Trophoblast cell (in vitro differentiated cells and primary cell): ENCODE measurements at regions not wholly inside any gene's neighbourhood (a gene's known extent, or its start where the extent isn't known, plus 50 kb on each side); places are given as distances from the start of the nearest gene placed in this dataset.

Experiments used
- DNase-seq, 2 donors: peaks; one replicate each; pipeline ENCODE4 v3.0.0-alpha.2; 2016
- H2AFZ ChIP-seq: 2 replicates; pipeline ENCODE4 v1.6.1; 2013; ENCODE audit warnings: low read length, moderate library complexity, mild to moderate bottlenecking; ENCODE audit not compliant: insufficient read depth, poor library complexity
- H2AK5ac ChIP-seq: 2 replicates; pipeline ENCODE4 v1.6.1; 2013; ENCODE audit warnings: mild to moderate bottlenecking, low read length
- H2BK120ac ChIP-seq: 2 replicates; pipeline ENCODE4 v1.6.1; 2013; ENCODE audit warnings: low read length, mild to moderate bottlenecking, moderate library complexity; ENCODE audit not compliant: insufficient read depth, poor library complexity
- H2BK12ac ChIP-seq: 2 replicates; pipeline ENCODE4 v1.6.1; 2013; ENCODE audit warnings: mild to moderate bottlenecking, low read length, moderate library complexity
- H2BK5ac ChIP-seq: 2 replicates; pipeline ENCODE4 v1.6.1; 2013; ENCODE audit warnings: low read length, low read depth, moderate library complexity, mild to moderate bottlenecking; ENCODE audit not compliant: poor library complexity
- H3K14ac ChIP-seq: 2 replicates; pipeline ENCODE4 v1.6.1; 2013; ENCODE audit warnings: mild to moderate bottlenecking, low read length
- H3K18ac ChIP-seq: 2 replicates; pipeline ENCODE4 v1.6.1; 2013; ENCODE audit warnings: mild to moderate bottlenecking, low read length
- H3K23ac ChIP-seq: 2 replicates; pipeline ENCODE4 v1.6.1; 2013; ENCODE audit warnings: low read length
- H3K27ac ChIP-seq: 2 replicates; pipeline ENCODE4 v1.5.1; 2013; ENCODE audit warnings: low read depth, mild to moderate bottlenecking, inconsistent platforms, low read length, moderate library complexity
- H3K27me3 ChIP-seq: 2 replicates; pipeline ENCODE4 v1.6.1; 2013; ENCODE audit warnings: inconsistent platforms, mild to moderate bottlenecking, low read length, moderate library complexity; ENCODE audit not compliant: insufficient read depth
- H3K36me3 ChIP-seq, 2 experiments: 1 replicate in 1 of 2; 2 replicates in 1 of 2; pipeline ENCODE4 v1.6.1; 2013; ENCODE audit warnings: low read length in 2 of 2, mild to moderate bottlenecking in 2 of 2, moderate library complexity in 1 of 2; ENCODE audit not compliant: insufficient read depth in 2 of 2, control insufficient read depth in 1 of 2
- H3K4ac ChIP-seq: 2 replicates; pipeline ENCODE4 v1.6.1; 2013; ENCODE audit warnings: low read depth, mild to moderate bottlenecking, low read length, moderate library complexity
- H3K4me1 ChIP-seq, 2 experiments: 1 replicate in 1 of 2; 2 replicates in 1 of 2; pipeline ENCODE4 v1.6.1; 2013; ENCODE audit warnings: low read length in 2 of 2, mild to moderate bottlenecking in 2 of 2, moderate library complexity in 1 of 2; ENCODE audit not compliant: insufficient read depth in 2 of 2, control insufficient read depth in 1 of 2
- H3K4me2 ChIP-seq: 2 replicates; pipeline ENCODE4 v1.6.1; 2013; ENCODE audit warnings: inconsistent platforms, mild to moderate bottlenecking, low read length, moderate library complexity
- H3K4me3 ChIP-seq: 2 replicates; pipeline ENCODE4 v1.5.1; 2013; ENCODE audit warnings: mild to moderate bottlenecking, low read depth, low read length, inconsistent platforms
- H3K79me1 ChIP-seq: one replicate; pipeline ENCODE4 v1.6.1; 2013; ENCODE audit warnings: low read length
- H3K79me2 ChIP-seq: 2 replicates; pipeline ENCODE4 v1.6.1; 2013; ENCODE audit warnings: low read length, mild to moderate bottlenecking; ENCODE audit not compliant: control insufficient read depth, insufficient read depth, poor library complexity
- H3K9ac ChIP-seq: 2 replicates; pipeline ENCODE4 v1.6.1; 2013; ENCODE audit warnings: mild to moderate bottlenecking, low read length
- H3K9me3 ChIP-seq: 2 replicates; pipeline ENCODE4 v1.6.1; 2013; ENCODE audit warnings: low read depth, mild to moderate bottlenecking, control low read depth, inconsistent platforms, low read length; ENCODE audit not compliant: insufficient read depth
- H4K12ac ChIP-seq: 2 replicates; pipeline ENCODE4 v1.6.1; 2013; ENCODE audit warnings: low read depth, mild to moderate bottlenecking, low read length, moderate library complexity
- H4K8ac ChIP-seq: 2 replicates; pipeline ENCODE4 v1.6.1; 2013; ENCODE audit warnings: low read depth, mild to moderate bottlenecking, low read length, moderate library complexity
- H4K91ac ChIP-seq: one replicate; pipeline ENCODE4 v1.6.1; 2013; ENCODE audit warnings: low read depth, mild to moderate bottlenecking, low read length, moderate library complexity
- WGBS: extraction: QIAGEN DNeasy Blood & Tissue Kit; methylation state at CpG from one replicate; pipeline ENCODE4 v1.1.7; 2013; ENCODE audit warnings: missing lambda C conversion rate; ENCODE audit not compliant: insufficient read length, insufficient coverage; ENCODE audit errors: extremely low coverage; 5-methylcytosine and 5-hydroxymethylcytosine counted together

DNA sequence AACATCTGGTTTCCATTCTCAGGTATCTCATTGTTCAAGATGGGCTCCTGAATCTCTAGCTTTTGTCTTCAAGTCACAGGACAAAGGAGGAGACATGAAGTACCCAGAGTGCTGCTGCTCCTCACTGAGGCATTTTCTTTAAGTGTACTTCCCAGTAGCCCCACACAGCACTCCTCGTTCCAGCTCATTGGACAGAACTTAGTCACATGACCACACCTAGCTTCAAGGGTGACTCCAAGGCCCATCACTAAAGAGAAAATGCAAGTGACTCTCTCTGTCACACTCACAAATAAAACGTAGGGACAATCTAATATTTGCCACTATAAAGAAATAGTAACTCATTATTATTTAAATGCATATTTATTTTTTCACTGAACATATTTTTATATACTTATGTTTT, 58.3 kb upstream of the NEUROD6 start:
- Histone ChIP-seq H2AFZ (peak overlapping the region; percentile 17), H3K4me2 (no peak overlapping the region), H3K18ac (no peak overlapping the region), H3K36me3 (no peaks in the 10 kb centered on the region), H4K12ac (no peak overlapping the region), H2BK120ac (no peak overlapping the region), H3K4me3 (no peak overlapping the region), H3K79me1 (no peaks in the 10 kb centered on the region), H3K9me3 (no peaks in the 10 kb centered on the region), H4K8ac (no peak overlapping the region), H3K4ac (no peak overlapping the region), H3K4me1 (no peaks in the 10 kb centered on the region), H3K23ac (no peak overlapping the region), H4K91ac (no peak overlapping the region), H3K14ac (no peak overlapping the region), H2BK12ac (no peak overlapping the region), H3K79me2 (no peaks in the 10 kb centered on the region), H3K9ac (no peak overlapping the region), H3K27ac (no peak overlapping the region), H3K27me3 (no peaks in the 10 kb centered on the region), H2BK5ac (no peak overlapping the region), H2AK5ac (no peak overlapping the region)
- no peak for DNase-seq
- no CpG with 5 or more reads among the region's 2 CpGs for WGBS

DNA sequence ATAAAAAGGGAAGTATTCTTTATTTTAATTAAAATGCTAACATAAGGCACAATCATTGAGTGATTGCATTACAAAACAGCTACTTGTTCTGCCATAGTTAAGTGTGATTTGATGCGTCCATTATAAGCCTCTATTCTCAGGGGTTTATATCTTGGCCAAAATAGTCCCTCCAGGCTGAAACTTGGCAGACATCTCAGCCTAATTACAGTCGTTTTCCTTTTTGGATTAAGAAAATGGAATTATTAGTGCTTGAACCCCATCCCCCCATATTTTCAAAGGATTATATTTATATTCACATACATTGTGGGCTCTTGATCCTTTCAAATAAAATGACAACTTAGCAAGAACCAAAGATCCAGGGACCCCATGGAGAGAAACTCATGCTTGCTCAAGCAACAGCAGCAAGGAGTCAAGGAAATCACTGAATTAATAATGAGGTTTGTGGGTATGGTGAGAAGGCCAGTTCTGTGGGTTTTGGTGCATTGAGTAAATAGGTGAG, 66.7 kb upstream of the NEUROD6 start:
- H3K9ac ChIP-seq = no peak overlapping the region
- H3K9me3 ChIP-seq = no peaks in the 10 kb centered on the region
- H2BK5ac ChIP-seq = no peak overlapping the region
- H2AFZ ChIP-seq = no peak overlapping the region
- H3K4ac ChIP-seq = no peak overlapping the region
- no peak overlapping the region for H3K18ac ChIP-seq
- no peak overlapping the region for H3K4me3 ChIP-seq
- no peak overlapping the region for H3K27ac ChIP-seq
- peak overlapping the region; percentile 26 for H4K91ac ChIP-seq
- WGBS = no CpG with 5 or more reads among the region's 2 CpGs
- no peaks in the 10 kb centered on the region for H3K79me1 ChIP-seq
- H3K4me1 ChIP-seq = no peaks in the 10 kb centered on the region
- H3K27me3 ChIP-seq = no peaks in the 10 kb centered on the region
- H3K23ac ChIP-seq = no peak overlapping the region
- no peak overlapping the region for H3K14ac ChIP-seq
- H2BK120ac ChIP-seq = no peak overlapping the region
- H3K4me2 ChIP-seq = no peak overlapping the region
- no peaks in the 10 kb centered on the region for H3K79me2 ChIP-seq
- H4K12ac ChIP-seq = no peak overlapping the region
- H4K8ac ChIP-seq = no peak overlapping the region
- peak overlapping the region; percentile 51 for H2BK12ac ChIP-seq
- DNase-seq = no peak
- H3K36me3 ChIP-seq = no peaks in the 10 kb centered on the region
- H2AK5ac ChIP-seq = no peak overlapping the region

DNA sequence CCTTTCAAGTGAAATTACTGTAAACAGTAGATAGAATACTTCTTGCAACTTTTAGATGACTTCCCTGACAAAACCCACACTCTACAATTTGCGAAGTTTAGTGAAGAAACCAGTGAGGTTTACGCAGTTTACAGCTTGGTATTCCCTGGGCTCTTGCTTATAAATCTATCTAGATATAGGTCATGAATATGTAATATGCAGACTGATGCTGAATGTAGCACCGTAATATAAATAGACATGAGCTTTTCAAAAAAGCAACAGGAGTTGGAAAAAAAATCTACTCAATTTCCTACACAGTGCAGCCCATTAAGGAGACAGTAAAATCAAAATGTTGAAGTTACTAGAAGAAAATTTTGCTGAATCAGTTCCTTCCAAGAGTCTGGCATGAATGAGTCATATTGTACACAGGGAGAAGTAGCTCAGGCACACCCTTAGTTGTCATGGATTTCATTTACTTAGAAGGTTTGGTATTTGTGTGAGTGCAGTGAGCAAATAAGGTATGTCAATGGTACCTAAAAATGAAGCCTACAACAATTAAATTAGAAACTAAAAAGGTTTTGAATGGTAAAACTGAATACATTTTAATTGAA, 67.7 kb upstream of the NEUROD6 start:
- Histone ChIP-seq H3K9me3 (no peaks in the 10 kb centered on the region), H3K9ac (no peak overlapping the region), H2BK12ac (no peak overlapping the region), H2AK5ac (no peak overlapping the region), H3K23ac (no peak overlapping the region), H3K27me3 (no peaks in the 10 kb centered on the region), H3K79me2 (no peaks in the 10 kb centered on the region), H3K36me3 (no peaks in the 10 kb centered on the region), H3K18ac (no peak overlapping the region), H2BK120ac (no peak overlapping the region), H3K4me2 (no peak overlapping the region), H4K8ac (no peak overlapping the region), H2AFZ (no peak overlapping the region), H3K14ac (no peak overlapping the region), H3K79me1 (no peaks in the 10 kb centered on the region), H2BK5ac (no peak overlapping the region), H3K4me3 (no peak overlapping the region), H3K4ac (no peak overlapping the region), H4K91ac (no peak overlapping the region), H3K4me1 (no peaks in the 10 kb centered on the region), H4K12ac (no peak overlapping the region), H3K27ac (peak overlapping the region; percentile 25)
- whole genome bisulfite sequencing = no CpG with 5 or more reads among the region's 3 CpGs
- peak in 1 of 2 donors; percentile 30 for DNase-seq

DNA sequence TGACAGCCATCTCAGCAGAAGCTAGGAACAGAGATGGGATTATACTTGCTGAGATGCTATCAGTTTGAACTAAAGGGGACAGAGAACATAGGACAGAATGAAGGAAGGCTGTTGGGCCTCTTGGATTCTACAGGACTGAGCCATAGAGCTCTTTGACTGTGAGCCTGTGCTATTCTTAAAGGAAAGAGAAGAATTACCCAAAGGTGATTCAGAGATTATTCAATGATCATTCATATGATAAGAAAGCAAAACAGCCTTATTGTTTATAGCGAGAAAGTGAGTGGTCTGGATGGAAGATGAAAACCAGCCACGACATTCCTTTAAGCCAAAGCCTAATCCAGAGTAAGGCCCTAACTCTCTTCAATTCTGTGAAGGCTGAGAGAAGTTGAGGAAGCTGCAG, 69.7 kb upstream of the NEUROD6 start:
- no peak overlapping the region for H3K27ac ChIP-seq
- no peak overlapping the region for H4K8ac ChIP-seq
- H3K4ac ChIP-seq = no peak overlapping the region
- H2AFZ ChIP-seq = no peak overlapping the region
- no peaks in the 10 kb centered on the region for H3K4me1 ChIP-seq
- H3K9ac ChIP-seq = no peak overlapping the region
- no peak overlapping the region for H4K91ac ChIP-seq
- DNase-seq = no peak
- no peak overlapping the region for H3K4me2 ChIP-seq
- H3K9me3 ChIP-seq = no peaks in the 10 kb centered on the region
- no peak overlapping the region for H2BK5ac ChIP-seq
- H3K4me3 ChIP-seq = no peak overlapping the region
- no peaks in the 10 kb centered on the region for H3K36me3 ChIP-seq
- no peak overlapping the region for H2BK12ac ChIP-seq
- no peaks in the 10 kb centered on the region for H3K27me3 ChIP-seq
- no peak overlapping the region for H4K12ac ChIP-seq
- no peak overlapping the region for H3K23ac ChIP-seq
- no peak overlapping the region for H3K18ac ChIP-seq
- H3K79me1 ChIP-seq = no peaks in the 10 kb centered on the region
- WGBS = no CpG with 5 or more reads among the region's 2 CpGs
- no peak overlapping the region for H2AK5ac ChIP-seq
- no peak overlapping the region for H2BK120ac ChIP-seq
- no peaks in the 10 kb centered on the region for H3K79me2 ChIP-seq
- no peak overlapping the region for H3K14ac ChIP-seq
